ENCODE measurements at regions not wholly inside any gene's neighbourhood (a gene's known extent, or its start where the extent isn't known, plus 50 kb on each side); places are given as distances from the start of the nearest gene placed in this dataset.
"Not testable (repeated sequence)": the region's sequence is repeated elsewhere in the genome, so short reads cannot be mapped to it uniquely, and the experiment has no call there.

GRCh38 chrX:87972121-87972520, 454.5 kb downstream of the KLHL4 start:
- H3K9me2 ChIP-seq (ENCODE audit: insufficient read depth); H3F3A ChIP-seq (replicated peaks; ENCODE audit: low read depth); H3K36me3 ChIP-seq (ENCODE audit: insufficient read depth); H3K4me3 Mint-ChIP-seq; H3K27ac ChIP-seq (ENCODE audit: low read depth); H3K27me3 Mint-ChIP-seq (ENCODE audit: insufficient read depth, low read depth, poor library complexity); H3K4me2 ChIP-seq; DNase-seq (ENCODE audit: low spot score); H3K4me1 ChIP-seq (ENCODE audit: insufficient read depth); H3K27me3 ChIP-seq (ENCODE audit: insufficient read depth); H3K9me3 Mint-ChIP-seq; ATAC-seq; H3K4me3 ChIP-seq; H4K20me1 ChIP-seq (replicated peaks; ENCODE audit: insufficient read depth); H3K36me3 Mint-ChIP-seq (ENCODE audit: low read depth); H3K79me2 ChIP-seq (replicated peaks; ENCODE audit: insufficient read depth); H3K4me1 Mint-ChIP-seq; H3K27ac Mint-ChIP-seq; H2AFZ ChIP-seq: not testable (repeated sequence)

- DNase-seq (ENCODE audit: low spot score) (no peak), ATAC-seq (no peak)
- Mint-ChIP-seq H3K36me3 (ENCODE audit: low read depth) (peaks cover 3% of the 10 kb centered on the region; the same call in 1 of the 3 replicates), H3K4me3 (no peak overlapping the region), H3K4me1 (no peaks in the 10 kb centered on the region), H3K27ac (no peak overlapping the region), H3K27me3 (ENCODE audit: insufficient read depth, low read depth, poor library complexity) (no peaks in the 10 kb centered on the region), H3K9me3 (peaks cover 5% of the 10 kb centered on the region; the same call in 2 of the 3 replicates)
- H3K27ac ChIP-seq (ENCODE audit: low read depth): no peak overlapping the region
- H3K4me3 ChIP-seq: no peak overlapping the region
- no peaks in the 10 kb centered on the region for H3F3A ChIP-seq (replicated peaks; ENCODE audit: low read depth)
- no peaks in the 10 kb centered on the region for H3K4me1 ChIP-seq (ENCODE audit: insufficient read depth)
- no peaks in the 10 kb centered on the region for H3K9me2 ChIP-seq (ENCODE audit: insufficient read depth)
- no peak overlapping the region for H3K4me2 ChIP-seq
- H3K36me3 ChIP-seq (ENCODE audit: insufficient read depth): no peaks in the 10 kb centered on the region
- H3K27me3 ChIP-seq (ENCODE audit: insufficient read depth): no peaks in the 10 kb centered on the region
- H2AFZ ChIP-seq: no peak overlapping the region
- no peaks in the 10 kb centered on the region for H4K20me1 ChIP-seq (replicated peaks; ENCODE audit: insufficient read depth)
- no peaks in the 10 kb centered on the region for H3K79me2 ChIP-seq (replicated peaks; ENCODE audit: insufficient read depth)
- TF ChIP-seq ETS1 (IDR thresholded peaks at IDR 0.05) (no peak), ZNF114 (CRISPR knock-in tag; IDR thresholded peaks at IDR 0.05) (no peak), REST (IDR thresholded peaks at IDR 0.05; ENCODE audit: unreplicated experiment) (no peak), EZH2phosphoT487 (IDR thresholded peaks at IDR 0.05; ENCODE audit: unreplicated experiment) (no peak), EZH2 (IDR thresholded peaks at IDR 0.05; ENCODE audit: low read depth, unreplicated experiment) (no peak), ZNF331 (CRISPR knock-in tag; IDR thresholded peaks at IDR 0.05; ENCODE audit: low read depth) (no peak), POLR2AphosphoS5 (IDR thresholded peaks at IDR 0.05; ENCODE audit: low read depth) (no peak), CREB1 (CRISPR knock-in tag; IDR thresholded peaks at IDR 0.05; ENCODE audit: low read depth) (no peak), JUNB (IDR thresholded peaks at IDR 0.05; ENCODE audit: unreplicated experiment) (no peak), NANOG (IDR thresholded peaks at IDR 0.05; ENCODE audit: borderline replicate concordance) (no peak), CTCF (conservative IDR thresholded peaks at IDR 0.05; ENCODE audit: low read depth in 2 of 2) (no peak), STAT1 (IDR thresholded peaks at IDR 0.05; ENCODE audit: unreplicated experiment) (no peak)
These were observed 457.8 kb downstream of the KLHL4 start for GRCh38 chrX:87975365-87975764.

All from GM23338 (cell line).